ENCODE measurements at regions not wholly inside any gene's neighbourhood (a gene's known extent, or its start where the extent isn't known, plus 50 kb on each side); places are given as distances from the start of the nearest gene placed in this dataset.

DNA sequence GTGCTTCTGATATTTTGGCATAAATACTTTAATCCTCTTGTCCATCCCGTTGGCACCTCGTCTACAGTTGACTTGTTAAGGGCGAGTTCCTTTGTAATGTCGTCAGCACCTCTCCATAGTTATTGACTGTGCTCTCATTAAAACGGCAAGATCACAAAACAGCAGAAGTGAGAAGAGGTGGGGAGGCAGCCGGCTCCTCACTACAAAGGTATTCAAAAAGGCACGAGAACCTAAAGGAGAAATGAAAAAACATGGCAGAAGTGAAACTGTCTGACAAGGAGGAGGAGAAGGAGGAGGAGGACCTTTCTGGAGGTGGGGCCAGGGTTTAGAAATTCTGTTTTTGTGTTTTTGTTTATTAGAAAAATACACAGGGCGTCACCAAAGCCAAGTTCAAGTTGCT lies 235.6 kb downstream of the BCL11A start:
- no peak overlapping the region; the same call in 1 of the 2 replicates for H3K4me3 ChIP-seq (ENCODE audit: low read length)
- no peak for TF ChIP-seq CTCF (conservative IDR thresholded peaks at IDR 0.05; ENCODE audit: low read length)
- no peak for DNase-seq (ENCODE audit: low read depth)

DNA sequence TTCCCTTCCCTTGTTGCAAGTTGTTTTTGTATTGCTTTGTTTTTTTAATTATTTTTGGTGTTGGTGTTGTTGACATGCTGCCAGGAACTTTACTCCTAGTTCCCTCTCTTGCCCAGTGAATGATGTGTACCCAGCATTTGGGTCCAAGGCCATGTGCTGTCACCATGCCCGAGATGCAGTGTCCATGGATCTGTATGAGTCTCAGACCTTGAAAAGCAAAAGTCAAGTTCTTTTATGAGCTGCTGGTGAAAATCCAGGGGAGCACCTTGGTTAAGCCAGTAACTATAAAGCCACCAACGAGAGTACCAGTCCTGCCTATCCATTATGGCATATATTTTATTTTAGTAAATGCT lies 236.4 kb downstream of the BCL11A start:
- H3K4me3 ChIP-seq (ENCODE audit: low read length), result no peak overlapping the region
- no peak for TF ChIP-seq CTCF (conservative IDR thresholded peaks at IDR 0.05; ENCODE audit: low read length)
- DNase-seq (ENCODE audit: low read depth), result no peak

- no peak for DNase-seq (ENCODE audit: low read depth)
- no peak for TF ChIP-seq CTCF (conservative IDR thresholded peaks at IDR 0.05; ENCODE audit: low read length)
- no peak overlapping the region for H3K4me3 ChIP-seq (ENCODE audit: low read length)
Measured at GRCh38 chr2:60316381-60317033, 236.9 kb downstream of the BCL11A start.

DNA sequence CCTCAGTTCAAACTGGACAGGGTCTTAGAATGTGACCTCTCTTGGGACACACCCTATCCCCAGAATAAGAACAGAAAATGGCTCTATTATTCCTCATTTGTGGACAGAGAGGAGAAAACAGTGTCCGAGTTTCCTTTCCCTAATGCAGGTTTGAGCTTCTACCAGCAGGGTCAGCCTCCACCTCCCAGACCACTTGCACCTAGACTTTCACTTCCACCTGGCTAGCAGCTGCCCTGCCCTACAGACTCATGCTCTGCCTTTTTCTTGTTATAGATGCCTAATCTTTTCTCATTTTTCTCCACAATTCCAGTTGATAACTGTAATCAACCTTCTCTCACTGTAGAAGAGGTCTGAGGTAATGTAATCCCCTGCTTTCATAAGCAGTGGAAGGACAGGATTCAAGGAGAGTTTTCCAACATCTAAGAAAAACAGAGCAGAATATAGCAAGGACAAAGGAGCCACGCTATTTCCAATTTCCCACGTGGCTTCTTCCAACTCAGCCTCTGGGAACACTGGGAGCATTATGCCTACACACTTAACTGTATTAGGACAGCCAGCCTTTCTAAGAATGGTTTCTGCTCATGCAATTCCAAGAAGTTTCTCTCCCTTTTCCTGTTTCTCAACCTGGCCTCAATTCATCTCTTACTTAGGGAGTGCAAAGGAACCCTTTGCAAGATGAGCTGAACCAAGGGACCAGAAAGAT lies 239.8 kb downstream of the BCL11A start:
- no peak for DNase-seq (ENCODE audit: low read depth)
- no peak for TF ChIP-seq CTCF (conservative IDR thresholded peaks at IDR 0.05; ENCODE audit: low read length)
- no peak overlapping the region for H3K4me3 ChIP-seq (ENCODE audit: low read length)

GRCh38 chr2:60312618-60313017 lies 240.8 kb downstream of the BCL11A start:
- no peak for DNase-seq (ENCODE audit: low read depth)
- no peak for TF ChIP-seq CTCF (conservative IDR thresholded peaks at IDR 0.05; ENCODE audit: low read length)
- no peak overlapping the region for H3K4me3 ChIP-seq (ENCODE audit: low read length)

DNA sequence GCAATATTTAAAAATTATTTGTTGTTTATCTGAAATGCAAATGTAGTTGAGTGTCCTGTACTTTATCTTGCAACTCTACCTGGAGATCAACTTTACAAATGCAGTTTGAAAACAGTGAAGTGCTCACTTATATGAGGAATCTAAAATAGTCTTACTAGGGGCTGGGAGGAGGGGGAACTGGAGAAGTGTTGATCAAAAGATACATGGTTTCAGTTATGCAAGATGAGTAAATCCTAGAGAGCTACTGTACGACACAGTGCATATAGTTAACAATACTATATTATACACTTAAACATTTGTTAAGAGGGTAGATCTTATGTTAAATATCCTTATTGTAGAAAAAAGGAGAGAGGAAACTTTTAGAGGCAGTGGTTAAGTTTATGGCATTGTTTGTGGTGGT lies 241.9 kb downstream of the BCL11A start:
- TF ChIP-seq CTCF (conservative IDR thresholded peaks at IDR 0.05; ENCODE audit: low read length), result no peak
- DNase-seq (ENCODE audit: low read depth), result no peak

More for the DNA sequence above, 241.9 kb downstream of the BCL11A start:
- H3K4me3 ChIP-seq (ENCODE audit: low read length), result no peak overlapping the region
